MCF 10A (cell line): ENCODE measurements at regions not wholly inside any gene's neighbourhood (a gene's known extent, or its start where the extent isn't known, plus 50 kb on each side); places are given as distances from the start of the nearest gene placed in this dataset.
"Not testable (repeated sequence)": the region's sequence is repeated elsewhere in the genome, so short reads cannot be mapped to it uniquely, and the experiment has no call there.

Experiments
- BruUV-seq: library from RNA; stranded (reverse); fragments of 400-500 nt; replicated peaks from 2 replicates; lab custom pipeline; 2021; lab: Mats Ljungman, UMichigan
- CTCF ChIA-PET: fragments of 300-600 bp; sonication (Branson Sonifier 250); formaldehyde crosslinking; extraction: SDS; loops from one replicate; lab custom pipeline; 2021; ENCODE audit warnings: antibody characterized with exemption, inconsistent platforms; lab: Yijun Ruan, JAX
- POLR2A ChIA-PET: fragments of 300-600, 350-650 bp; sonication (Branson Sonifier 250); formaldehyde crosslinking; extraction: SDS; loops from one replicate; lab custom pipeline; 2020; ENCODE audit warnings: antibody characterized with exemption, inconsistent platforms; lab: Yijun Ruan, JAX
- DNase-seq: peaks from one replicate; pipeline ENCODE4 v3.0.0-alpha.2; 2018; ENCODE audit not compliant: unreplicated experiment
- H3K27ac Mint-ChIP-seq: one replicate; pipeline ENCODE4 v1.8.0; 2022; ENCODE audit warnings: mild to moderate bottlenecking, low read depth, mixed read lengths; ENCODE audit not compliant: unreplicated experiment
- H3K27me3 Mint-ChIP-seq: one replicate; pipeline ENCODE4 v1.8.0; 2022; ENCODE audit warnings: mixed read lengths; ENCODE audit not compliant: insufficient read depth, unreplicated experiment
- H3K36me3 Mint-ChIP-seq: one replicate; pipeline ENCODE4 v1.8.0; 2022; ENCODE audit warnings: mild to moderate bottlenecking, moderate library complexity, mixed read lengths; ENCODE audit not compliant: insufficient read depth, unreplicated experiment
- H3K4me1 Mint-ChIP-seq: one replicate; pipeline ENCODE4 v1.8.0; 2022; ENCODE audit warnings: mixed read lengths; ENCODE audit not compliant: insufficient read depth, unreplicated experiment
- H3K4me3 Mint-ChIP-seq: one replicate; pipeline ENCODE4 v1.8.0; 2022; ENCODE audit warnings: mild to moderate bottlenecking, moderate library complexity, mixed read lengths; ENCODE audit not compliant: unreplicated experiment
- H3K9me3 Mint-ChIP-seq: one replicate; pipeline ENCODE4 v1.8.0; 2022; ENCODE audit warnings: mixed read lengths; ENCODE audit not compliant: unreplicated experiment
- CTCF ChIP-seq: fragments of 200-600 bp; IDR thresholded peaks from one replicate; pipeline ENCODE4 v1.8.0; 2022; ENCODE audit warnings: antibody characterized with exemption, mild to moderate bottlenecking; ENCODE audit not compliant: unreplicated experiment
- intact Hi-C: fragments of 100-400 bp; cut with micrococcal nuclease; formaldehyde crosslinking; loops from 2 replicates; pipeline ENCODE4 v1.14.1; 2022

GRCh38 chr10:28894146-28894545 lies 216.8 kb downstream of the BAMBI start:
- Mint-ChIP-seq H3K4me1 (peaks cover 17% of the 10 kb centered on the region), H3K4me3 (no peak overlapping the region), H3K27ac (no peak overlapping the region), H3K27me3 (no peaks in the 10 kb centered on the region), H3K36me3 (no peaks in the 10 kb centered on the region), H3K9me3 (no peaks in the 10 kb centered on the region)
- no peak for TF ChIP-seq CTCF
- CTCF ChIA-PET = interaction anchor here (0.8 kb wide), 1 partner anchor 215 kb away, joined by 4 read pairs; no protein-coding TSS in a partner anchor
- no peak for DNase-seq
- POLR2A ChIA-PET = no interaction called here
- intact Hi-C loops = loop anchor here (5.0 kb wide), 1 partner anchor 217 kb away; the partner anchor contains the start of gene BAMBI
- no TSS peak for BruUV-seq

- H3K27ac Mint-ChIP-seq, CTCF ChIA-PET, H3K9me3 Mint-ChIP-seq, H3K36me3 Mint-ChIP-seq, intact Hi-C loops, H3K4me3 Mint-ChIP-seq, BruUV-seq, DNase-seq, POLR2A ChIA-PET, H3K27me3 Mint-ChIP-seq: not testable (repeated sequence)
- H3K4me1 Mint-ChIP-seq = peaks cover 21% of the 10 kb centered on the region
Observed at GRCh38 chr10:28895671-28896070, 218.3 kb downstream of the BAMBI start.

GRCh38 chr10:28896791-28897409 lies 219.6 kb downstream of the BAMBI start:
- H3K27ac Mint-ChIP-seq, H3K36me3 Mint-ChIP-seq, H3K4me3 Mint-ChIP-seq, BruUV-seq, H3K27me3 Mint-ChIP-seq, DNase-seq, intact Hi-C loops, POLR2A ChIA-PET, CTCF ChIA-PET, H3K9me3 Mint-ChIP-seq: not testable (repeated sequence)
- peaks cover 17% of the 10 kb centered on the region for H3K4me1 Mint-ChIP-seq

DNA sequence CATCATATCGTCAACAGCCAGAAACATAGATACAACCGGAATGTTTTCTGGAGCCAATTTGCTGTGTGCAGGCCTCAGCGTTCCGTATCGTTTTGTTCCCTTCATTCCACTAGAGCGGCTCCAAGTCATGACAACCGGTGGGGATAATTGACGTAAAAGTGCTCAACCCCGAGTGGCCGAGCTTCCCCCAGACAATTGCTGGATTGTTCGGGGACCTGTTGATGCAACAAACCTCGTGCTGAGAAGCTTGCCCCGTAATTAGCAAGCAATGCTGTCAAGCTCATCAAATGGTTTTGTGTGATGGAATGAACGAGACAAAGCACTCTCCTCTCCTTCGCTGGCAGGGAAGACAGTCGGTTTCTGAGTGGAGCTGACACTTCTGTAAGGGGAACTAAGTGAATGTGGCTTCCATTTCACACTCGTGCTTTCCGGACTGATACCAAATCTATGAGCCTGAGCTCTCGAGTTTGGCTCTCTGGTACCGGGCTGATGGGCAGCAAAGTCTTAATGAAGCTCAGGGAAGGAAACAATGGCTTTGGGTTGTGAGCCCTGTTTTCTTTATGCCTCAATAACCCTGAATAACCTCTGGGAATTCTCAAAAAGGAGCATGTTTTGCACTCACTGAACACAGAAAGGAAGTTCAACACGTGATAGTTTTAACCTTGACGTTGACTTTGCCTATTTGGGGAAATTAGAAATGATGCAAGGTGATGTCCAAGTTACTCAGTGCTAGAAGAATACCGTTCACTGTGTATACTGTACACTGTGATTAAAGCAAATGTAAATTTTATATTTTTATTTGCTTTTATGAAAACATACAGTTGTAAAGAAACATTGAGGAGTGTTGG lies 220.5 kb downstream of the BAMBI start:
- Mint-ChIP-seq H3K27me3 (no peaks in the 10 kb centered on the region), H3K9me3 (no peaks in the 10 kb centered on the region), H3K27ac (no peak overlapping the region), H3K36me3 (no peaks in the 10 kb centered on the region), H3K4me3 (no peak overlapping the region), H3K4me1 (peaks cover 11% of the 10 kb centered on the region)
- CTCF ChIA-PET = no interaction called here
- TF ChIP-seq CTCF = no peak
- POLR2A ChIA-PET = no interaction called here
- intact Hi-C loops = no loop called here
- BruUV-seq = no TSS peak
- no peak for DNase-seq

DNA sequence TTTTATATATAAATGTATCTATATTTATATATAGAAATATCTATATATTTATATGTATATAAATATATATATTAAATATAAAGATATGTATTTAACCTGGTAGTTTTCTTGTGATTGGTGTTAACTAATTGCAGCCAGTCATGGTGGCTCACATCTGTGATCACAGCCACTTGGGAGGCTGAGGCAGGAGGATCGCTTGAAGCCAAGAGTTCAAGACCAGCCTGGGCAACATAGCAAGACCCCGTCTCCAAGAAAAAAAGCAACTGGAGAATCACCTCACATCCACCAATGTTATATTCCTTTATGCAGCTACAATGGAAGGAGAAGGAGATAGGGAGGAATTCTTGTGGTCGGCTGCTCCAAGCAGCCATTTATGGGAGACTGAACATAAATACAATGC lies 224.9 kb downstream of the BAMBI start:
- H3K4me3 Mint-ChIP-seq = no peak overlapping the region

More for the DNA sequence above, 224.9 kb downstream of the BAMBI start:
- ChIA-PET CTCF (interaction anchor here (0.6 kb wide), 1 partner anchor 97 kb away, joined by 6 read pairs; no protein-coding TSS in a partner anchor), POLR2A (no interaction called here)
- Mint-ChIP-seq H3K36me3 (no peaks in the 10 kb centered on the region), H3K27me3 (no peaks in the 10 kb centered on the region), H3K4me1 (peaks cover 14% of the 10 kb centered on the region), H3K27ac (no peak overlapping the region), H3K9me3 (no peaks in the 10 kb centered on the region)
- BruUV-seq = no TSS peak
- TF ChIP-seq CTCF = no peak
- intact Hi-C loops = no loop called here
- DNase-seq = no peak
